Lower leg skin (tissue), 3 donors: ENCODE measurements at regions not wholly inside any gene's neighbourhood (a gene's known extent, or its start where the extent isn't known, plus 50 kb on each side); places are given as distances from the start of the nearest gene placed in this dataset.

Experiments used
- CTCF ChIP-seq, 3 donors: fragments of 450-650 bp; IDR thresholded peaks; one replicate each; pipeline ENCODE4 v1.5.1; 2016; ENCODE audit warnings: antibody characterized with exemption in 3 of 3, mild to moderate bottlenecking in 3 of 3, moderate library complexity in 2 of 3
- POLR2A ChIP-seq, 2 donors: fragments of 450-650 bp; IDR thresholded peaks; one replicate each; pipeline ENCODE4 v1.6.1; 2016 to 2017; ENCODE audit warnings: antibody characterized with exemption in 2 of 2, mild to moderate bottlenecking in 1 of 2, moderate library complexity in 1 of 2

- TF ChIP-seq CTCF (IDR thresholded peaks at IDR 0.05): no peak
- TF ChIP-seq POLR2A (IDR thresholded peaks at IDR 0.05): no peak
Measured at GRCh38 chr4:14552119-14552518, 450.2 kb upstream of the CPEB2 start.
